ENCODE measurements at regions not wholly inside any gene's neighbourhood (a gene's known extent, or its start where the extent isn't known, plus 50 kb on each side); places are given as distances from the start of the nearest gene placed in this dataset.

- TF ChIP-seq CTCF (IDR thresholded peaks at IDR 0.05) (no peak), POLR2A (IDR thresholded peaks at IDR 0.05) (no peak)
These were observed 121.2 kb upstream of the ANKRD30BL start for GRCh38 chr2:132282911-132283310.

Data from right lobe of liver (tissue), 4 donors.